ENCODE measurements at regions not wholly inside any gene's neighbourhood (a gene's known extent, or its start where the extent isn't known, plus 50 kb on each side); places are given as distances from the start of the nearest gene placed in this dataset.

DNA sequence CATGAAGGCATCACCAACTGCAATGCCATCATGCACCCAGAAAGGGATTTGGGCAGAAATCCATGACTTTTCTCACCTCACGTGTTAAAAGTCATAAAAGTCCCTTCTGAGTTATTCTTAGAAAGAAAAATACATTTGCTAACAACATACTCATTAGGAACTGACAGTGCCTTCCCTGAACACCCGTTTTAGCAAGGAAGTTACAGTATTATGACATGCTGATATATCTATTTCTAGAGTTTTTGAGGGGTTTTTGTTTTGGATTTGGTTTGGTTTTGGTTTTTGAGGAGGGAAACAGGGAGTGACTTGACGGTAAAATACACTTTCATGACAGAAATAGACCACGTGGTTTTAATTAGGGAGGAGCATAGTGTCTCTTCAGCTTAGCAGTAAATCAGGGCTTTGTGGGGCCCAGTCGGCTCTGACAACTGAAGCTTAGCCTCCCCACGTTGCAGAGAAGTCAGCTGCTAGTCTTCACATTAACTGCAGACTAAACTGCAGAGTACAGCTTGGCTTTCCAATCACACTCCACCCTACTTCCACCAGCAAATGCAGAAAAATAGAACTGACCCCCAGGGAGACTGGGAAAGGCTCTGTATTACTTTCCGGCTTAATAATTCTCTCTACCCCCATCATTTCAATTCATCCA lies 141.4 kb downstream of the FAM124B start:
- TF ChIP-seq TARDBP (IDR thresholded peaks at IDR 0.05), result no peak
- no peak for TF ChIP-seq FOXM1 (IDR thresholded peaks at IDR 0.05; ENCODE audit: borderline replicate concordance)
- no peak for TF ChIP-seq L3MBTL2 (conservative IDR thresholded peaks at IDR 0.05)
- no peak for TF ChIP-seq FOXK2 (IDR thresholded peaks at IDR 0.05)
- TF ChIP-seq ELF4 (IDR thresholded peaks at IDR 0.05), result no peak
- TF ChIP-seq ARNT (IDR thresholded peaks at IDR 0.05), result no peak

Measured in HEK293T (cell line).